HG02588 (cell line): ENCODE measurements at regions not wholly inside any gene's neighbourhood (a gene's known extent, or its start where the extent isn't known, plus 50 kb on each side); places are given as distances from the start of the nearest gene placed in this dataset.

ENCODE experiments used
- ATAC-seq: cut with Tn5 transposase; IDR thresholded peaks from one replicate; pipeline ENCODE4 v1.9.1; 2021; ENCODE audit warnings: mild to moderate bottlenecking, moderate library complexity; ENCODE audit not compliant: unreplicated experiment

GRCh38 chr20:40459299-40459698 is 229.7 kb downstream of the MAFB start:
- ATAC-seq: no peak

- ATAC-seq: no peak
Measured at GRCh38 chr20:40457404-40457803, 231.6 kb downstream of the MAFB start.

GRCh38 chr20:40452758-40453157 is 236.3 kb downstream of the MAFB start:
- no peak for ATAC-seq

- no peak for ATAC-seq
Measured at GRCh38 chr20:40451552-40451951, 237.5 kb downstream of the MAFB start.

GRCh38 chr20:40449974-40450616 is 238.9 kb downstream of the MAFB start:
- ATAC-seq: no peak

- no peak for ATAC-seq
Measured at GRCh38 chr20:40449144-40449690, 239.8 kb downstream of the MAFB start.

- ATAC-seq: no peak
Measured at GRCh38 chr20:40446888-40447287, 242.1 kb downstream of the MAFB start.

GRCh38 chr20:40444516-40444915 is 244.5 kb downstream of the MAFB start:
- ATAC-seq: no peak

- no peak for ATAC-seq
Measured at GRCh38 chr20:40443753-40444152, 245.3 kb downstream of the MAFB start.

- ATAC-seq: no peak
Measured at GRCh38 chr20:40442181-40442963, 246.7 kb downstream of the MAFB start.

- ATAC-seq: no peak
Measured at GRCh38 chr20:40441771-40442170, 247.3 kb downstream of the MAFB start.

- ATAC-seq: no peak
Measured at GRCh38 chr20:40438161-40438830, 250.7 kb downstream of the MAFB start.

- no peak for ATAC-seq
Measured at GRCh38 chr20:40436011-40436410, 253.0 kb downstream of the MAFB start.

GRCh38 chr20:40435146-40435895 is 253.7 kb downstream of the MAFB start:
- ATAC-seq: no peak

- no peak for ATAC-seq
Measured at GRCh38 chr20:40434122-40434521, 254.9 kb downstream of the MAFB start.

- ATAC-seq: no peak
Measured at GRCh38 chr20:40433341-40433861, 255.6 kb downstream of the MAFB start.

GRCh38 chr20:40431611-40432010 is 257.4 kb downstream of the MAFB start:
- no peak for ATAC-seq

GRCh38 chr20:40431112-40431511 is 257.9 kb downstream of the MAFB start:
- no peak for ATAC-seq

- no peak for ATAC-seq
Measured at GRCh38 chr20:40427026-40427425, 262.0 kb downstream of the MAFB start.

- no peak for ATAC-seq
Measured at GRCh38 chr20:40424695-40425094, 264.3 kb downstream of the MAFB start.

GRCh38 chr20:40422656-40423055 is 266.4 kb downstream of the MAFB start:
- no peak for ATAC-seq
